ENCODE measurements at regions not wholly inside any gene's neighbourhood (a gene's known extent, or its start where the extent isn't known, plus 50 kb on each side); places are given as distances from the start of the nearest gene placed in this dataset.
"Not testable (repeated sequence)": the region's sequence is repeated elsewhere in the genome, so short reads cannot be mapped to it uniquely, and the experiment has no call there.

DNA sequence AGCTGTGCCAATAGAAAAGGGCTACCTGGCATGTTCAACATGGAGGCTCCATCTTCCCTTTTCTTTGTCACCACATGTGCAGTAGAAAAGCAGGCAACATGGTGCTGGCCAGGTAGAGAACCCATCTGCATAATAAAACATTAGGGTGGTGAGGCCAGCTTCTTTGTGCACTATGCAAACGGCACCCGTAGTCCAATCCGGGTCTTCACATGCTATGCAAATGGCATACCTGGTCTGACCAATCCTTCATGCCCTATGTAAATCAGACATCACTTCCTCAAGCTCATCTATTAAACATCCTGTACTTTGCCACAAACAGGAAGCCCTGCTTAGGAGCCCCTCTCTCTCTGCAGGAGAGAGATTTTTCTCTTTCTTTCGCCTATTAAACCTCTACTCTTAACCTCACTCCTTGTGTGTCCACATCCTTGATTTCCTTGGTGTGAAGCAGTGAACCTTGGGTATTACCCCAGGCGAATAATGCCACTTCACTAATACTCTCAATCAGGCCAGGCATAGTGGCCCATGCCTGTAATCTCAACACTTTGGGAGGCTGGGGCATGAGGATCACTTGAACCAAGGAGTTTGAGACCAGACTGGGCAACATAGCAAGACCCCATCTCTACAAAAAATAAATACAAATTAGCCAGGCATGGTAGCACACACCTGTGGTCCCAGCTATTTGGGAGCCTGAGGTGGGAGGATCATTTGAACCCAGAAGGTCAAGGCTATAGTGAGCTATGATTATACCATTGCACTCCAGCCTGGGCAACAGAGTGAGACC, 111.3 kb upstream of the MRI1 start:
- no peak for DNase-seq

DNA sequence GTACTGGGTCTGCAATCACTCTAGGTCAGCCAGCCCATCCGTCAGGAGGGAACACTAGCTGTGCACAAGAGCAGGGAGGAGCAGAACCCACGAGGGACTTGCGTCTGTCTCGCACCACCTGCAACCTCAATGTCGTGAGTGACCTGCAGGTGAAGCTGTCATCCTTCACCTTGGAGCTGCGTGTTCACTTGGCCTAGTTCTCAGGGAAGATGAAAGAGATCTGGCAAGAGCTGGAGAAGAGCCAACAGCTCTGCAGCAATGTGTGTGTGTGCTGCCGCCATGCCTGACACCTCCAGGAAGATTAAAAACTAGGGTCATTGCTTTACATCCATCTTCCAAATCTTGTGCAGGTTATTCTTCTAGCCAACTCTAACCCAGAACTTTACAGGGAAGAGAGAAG, 117.6 kb upstream of the MRI1 start:
- DNase-seq: no peak

DNA sequence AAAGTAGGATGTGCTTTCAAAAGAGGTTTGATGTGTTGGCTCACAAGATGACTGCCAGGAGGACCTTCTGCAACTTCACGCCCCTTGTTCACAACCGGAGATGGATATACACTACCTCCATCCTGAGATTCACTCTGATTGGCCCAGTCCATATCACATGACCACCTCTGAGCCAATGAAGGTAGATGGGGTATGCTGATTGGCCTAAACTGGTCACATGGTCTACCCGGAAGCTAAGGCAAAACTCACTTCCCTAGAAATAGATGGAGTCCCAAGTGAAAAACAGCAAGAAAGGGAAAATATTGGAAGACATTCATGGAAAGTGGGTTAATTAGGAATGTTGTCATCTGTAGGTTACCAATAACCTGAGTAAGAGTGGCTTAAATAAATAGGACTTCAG, 119.7 kb upstream of the MRI1 start:
- no peak for DNase-seq

DNA sequence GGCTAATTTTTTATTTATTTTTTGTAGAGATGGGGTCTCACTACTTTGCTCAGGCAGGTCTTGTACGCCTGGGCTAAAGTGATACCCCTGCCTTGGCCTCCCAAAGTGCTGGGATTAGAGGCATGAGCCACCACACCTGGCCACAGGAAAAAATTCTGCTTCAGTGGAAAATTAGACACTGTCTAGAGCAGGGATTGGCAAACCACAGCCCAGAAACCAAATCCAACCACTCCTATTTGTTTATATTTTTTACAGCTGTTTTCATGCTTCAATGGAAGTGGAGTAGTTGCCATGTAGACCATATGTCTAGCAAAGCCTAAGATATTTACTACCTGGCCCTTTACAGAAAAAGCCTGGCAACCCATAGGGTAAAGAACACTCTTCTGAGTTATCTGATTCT, 123.7 kb upstream of the MRI1 start:
- no peak for DNase-seq

DNA sequence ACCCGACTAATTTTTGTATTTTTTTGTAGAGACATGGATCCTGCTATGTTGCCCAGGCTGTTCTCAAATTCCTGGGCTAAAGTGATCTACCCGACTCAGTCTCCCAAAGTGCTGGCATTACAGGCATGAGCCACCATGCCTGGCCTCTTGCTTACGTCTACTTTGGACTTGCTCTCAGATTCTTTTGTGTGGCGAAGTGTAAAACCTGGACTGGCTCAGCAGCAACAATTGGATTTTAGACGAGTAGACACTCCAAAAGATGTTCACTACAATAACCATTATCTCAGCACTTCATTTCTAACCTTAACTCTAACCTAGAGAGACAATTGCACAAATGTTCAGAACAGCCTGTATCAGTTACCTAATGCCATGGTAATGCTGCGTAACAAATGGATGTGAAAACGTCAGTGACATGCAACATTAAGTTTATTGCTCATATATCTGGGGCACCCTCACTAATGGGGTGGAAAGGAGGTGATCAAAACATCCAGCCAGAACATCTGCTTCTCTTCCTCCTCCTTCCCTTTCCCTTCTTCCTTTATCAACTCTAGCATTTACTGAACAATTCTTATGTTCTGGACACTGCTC, 124.9 kb upstream of the MRI1 start:
- no peak for DNase-seq

DNA sequence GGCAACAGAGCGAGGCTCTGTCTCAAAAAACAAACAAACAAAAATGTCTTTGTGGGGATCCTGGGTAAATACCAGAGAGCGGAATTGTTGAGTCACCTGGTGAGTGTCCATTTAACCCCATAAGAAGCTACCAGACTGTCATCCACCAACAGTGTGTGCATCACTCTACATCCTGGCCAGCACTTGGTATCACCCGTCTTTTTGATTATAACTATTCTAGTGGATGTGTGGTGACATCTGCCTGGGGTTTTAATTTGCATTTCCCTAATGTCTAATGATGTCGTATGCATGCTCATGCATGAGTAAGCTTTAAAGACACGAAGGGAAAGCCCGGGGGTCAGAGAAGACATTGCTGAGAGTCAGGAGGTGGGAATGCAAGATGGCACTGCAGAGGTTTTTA, 126.7 kb upstream of the MRI1 start:
- no peak for DNase-seq

DNA sequence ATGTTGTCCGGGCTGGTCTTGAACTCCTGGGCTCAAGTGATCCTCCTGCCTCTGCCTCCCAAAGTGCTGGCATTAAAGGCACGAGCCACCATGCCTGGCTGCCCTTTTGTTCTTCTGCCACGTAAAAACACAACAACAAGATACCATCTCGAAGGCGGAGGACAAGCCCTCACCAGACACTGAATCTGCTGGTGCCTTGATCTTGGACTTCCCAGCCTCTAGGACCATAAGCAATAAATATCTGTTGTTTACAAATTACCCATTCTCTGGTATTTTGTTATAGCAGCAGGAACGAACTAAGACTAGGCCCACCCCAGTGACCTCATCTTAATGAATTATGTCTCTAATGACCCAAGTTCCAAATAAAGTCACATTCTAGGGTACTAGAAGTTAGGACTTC, 128.4 kb upstream of the CACNA1A start:
- no peak for DNase-seq

DNA sequence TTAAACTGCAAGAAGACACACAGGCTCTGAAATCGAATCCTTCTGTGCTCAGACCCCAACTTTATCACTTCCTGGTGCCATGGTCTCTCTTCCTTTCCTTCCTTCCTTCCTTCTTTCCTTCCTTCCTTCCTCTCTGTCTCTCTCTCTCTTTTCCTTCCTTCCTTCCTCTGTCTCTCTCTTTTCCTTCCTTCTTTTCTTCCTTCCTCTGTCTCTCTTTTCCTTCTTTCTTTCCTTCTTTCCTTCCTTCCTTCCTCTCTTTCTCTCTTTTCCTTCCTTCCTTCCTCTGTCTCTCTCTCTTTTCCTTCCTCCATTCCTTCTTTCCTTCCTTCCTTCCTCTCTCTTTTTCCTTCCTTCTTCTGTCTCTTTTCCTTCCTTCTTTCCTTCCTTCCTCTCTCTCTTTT, 127.2 kb upstream of the CACNA1A start:
- no peak for DNase-seq

DNA sequence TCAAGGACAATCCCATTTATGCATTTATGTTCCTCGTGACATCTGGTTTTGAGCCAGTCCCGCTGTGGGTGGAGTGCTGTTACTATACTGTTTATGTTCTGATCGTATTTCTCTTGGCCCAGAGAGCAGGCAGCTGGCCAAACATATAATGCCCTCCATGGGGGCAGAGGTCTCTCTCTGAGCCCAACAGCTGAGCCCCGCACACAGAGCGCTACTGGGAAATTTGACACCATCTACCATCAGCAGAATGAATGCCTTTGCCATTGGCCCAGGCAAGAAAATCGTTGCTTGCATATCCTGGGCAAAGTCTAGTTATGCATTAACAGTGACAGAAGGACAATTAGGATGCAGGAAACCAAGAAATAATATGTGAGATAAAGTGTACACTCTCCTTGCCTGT, 126.8 kb upstream of the CACNA1A start:
- no peak for DNase-seq

DNA sequence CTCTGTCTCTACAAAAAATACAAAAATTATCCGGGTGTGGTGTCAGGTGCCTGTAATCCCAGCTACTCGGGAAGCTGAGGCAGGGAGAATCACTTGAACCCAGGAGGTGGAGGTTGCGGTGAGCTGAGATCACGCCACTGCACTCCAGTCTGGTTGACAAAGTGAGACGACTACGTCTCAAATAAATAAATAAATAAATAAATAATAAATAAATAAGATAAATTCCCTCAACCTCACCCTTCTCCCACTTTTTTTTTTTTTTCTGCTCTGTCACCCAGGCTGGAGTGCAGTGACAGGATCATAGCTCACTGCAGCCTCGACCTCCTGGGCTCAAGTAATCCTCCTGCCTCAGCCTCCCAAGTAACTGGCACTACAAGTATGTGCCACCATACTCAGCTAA, 125.9 kb upstream of the CACNA1A start:
- DNase-seq: not testable (repeated sequence)

DNA sequence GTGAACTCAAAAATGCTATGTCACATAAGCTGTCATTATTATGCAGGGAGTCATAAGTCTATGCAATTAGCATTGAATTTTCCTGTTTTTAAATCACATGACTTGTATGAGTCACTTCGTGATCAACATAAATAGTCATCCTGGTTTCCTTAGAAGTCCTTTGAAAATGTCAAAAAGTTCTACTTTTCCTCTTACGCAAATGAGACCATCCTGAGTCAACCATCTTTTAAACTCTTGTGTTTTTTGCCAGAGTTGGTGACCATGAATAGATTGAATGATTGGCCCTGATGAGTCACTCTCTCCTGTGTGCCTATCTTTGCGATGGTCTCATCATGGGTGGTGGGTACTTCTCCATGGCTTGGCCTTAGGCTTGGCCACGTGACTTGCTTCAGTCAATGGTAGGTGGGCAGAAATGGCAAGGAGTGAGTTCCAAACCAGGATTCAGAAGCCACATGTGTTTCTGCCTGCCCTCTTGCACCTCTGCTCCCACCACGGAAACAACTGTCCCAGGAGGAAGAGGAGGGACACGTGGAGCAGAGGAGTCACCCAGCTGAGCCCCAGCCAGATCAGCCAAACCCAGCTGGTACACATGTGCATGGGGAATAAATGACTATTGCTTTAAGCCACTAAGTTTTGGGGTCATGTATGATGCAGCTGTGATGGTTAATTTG, 123.5 kb upstream of the CACNA1A start:
- DNase-seq: no peak

DNA sequence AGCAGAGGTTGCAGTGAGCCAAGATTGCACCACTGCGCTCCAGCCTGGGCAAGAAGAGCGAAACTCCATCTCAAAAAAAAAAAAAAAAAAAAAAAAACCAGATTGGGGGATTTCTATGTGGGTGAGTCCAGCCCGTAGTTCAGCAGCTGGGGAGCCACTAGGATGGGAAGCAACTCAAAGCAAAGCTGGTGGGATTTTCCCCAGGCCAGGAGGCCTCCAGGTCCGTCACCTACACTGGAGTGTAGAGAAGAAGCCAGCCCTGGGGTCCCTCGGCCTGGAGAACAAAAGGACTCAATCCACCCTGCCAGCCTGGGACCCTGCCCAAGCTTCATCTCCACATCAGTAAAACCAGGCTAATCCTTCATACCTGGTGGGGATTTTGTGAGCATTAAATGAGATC, 121.3 kb upstream of the CACNA1A start:
- no peak for DNase-seq

DNA sequence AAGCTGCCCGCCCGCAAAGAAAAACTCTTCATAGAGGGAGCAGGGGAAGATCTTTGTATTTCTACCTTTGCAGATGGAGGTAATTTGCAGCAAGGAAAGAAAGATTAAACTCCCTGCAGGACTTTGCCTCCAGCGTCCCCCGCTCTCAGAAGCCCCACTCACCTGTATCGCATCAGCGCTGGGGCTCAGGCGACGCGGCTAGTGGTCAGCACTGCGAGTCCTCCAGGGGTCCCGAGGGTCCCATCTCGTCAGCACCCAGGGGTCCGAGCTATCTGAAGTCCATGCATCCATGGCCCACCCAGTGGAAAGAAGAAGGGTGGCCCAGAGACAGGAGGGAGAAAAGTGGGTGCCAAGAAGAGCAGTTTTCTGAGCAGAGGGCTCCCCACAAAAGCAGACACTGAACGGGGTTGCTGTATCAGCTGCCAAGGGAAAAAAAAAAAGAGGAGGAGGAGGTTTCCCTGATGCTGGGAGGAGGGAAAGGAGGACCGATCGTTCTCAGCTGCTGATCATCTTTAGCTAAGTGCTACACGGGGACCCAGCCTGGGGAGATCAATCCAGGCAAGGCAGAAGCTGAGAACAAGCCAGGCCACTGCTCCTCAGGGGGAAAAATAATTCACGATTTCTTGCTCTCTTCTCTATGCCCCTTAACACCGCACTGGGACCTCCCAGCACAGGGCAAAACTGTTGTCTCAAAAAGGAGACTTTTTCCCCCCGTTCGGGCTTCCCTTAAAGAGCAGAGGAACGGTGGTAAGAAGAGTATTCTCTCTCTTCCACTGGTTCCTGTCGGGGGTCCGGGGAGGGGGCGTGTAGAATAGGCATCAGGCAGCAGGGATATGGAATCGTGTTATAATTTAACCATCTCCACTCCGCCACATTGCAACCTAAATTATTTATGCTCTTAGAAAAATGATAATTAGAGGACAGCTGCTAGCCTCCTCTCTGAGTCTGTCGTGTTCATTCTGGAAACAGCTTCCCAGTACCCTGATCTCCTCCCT, 117.7 kb upstream of the CACNA1A start:
- no peak for DNase-seq

DNA sequence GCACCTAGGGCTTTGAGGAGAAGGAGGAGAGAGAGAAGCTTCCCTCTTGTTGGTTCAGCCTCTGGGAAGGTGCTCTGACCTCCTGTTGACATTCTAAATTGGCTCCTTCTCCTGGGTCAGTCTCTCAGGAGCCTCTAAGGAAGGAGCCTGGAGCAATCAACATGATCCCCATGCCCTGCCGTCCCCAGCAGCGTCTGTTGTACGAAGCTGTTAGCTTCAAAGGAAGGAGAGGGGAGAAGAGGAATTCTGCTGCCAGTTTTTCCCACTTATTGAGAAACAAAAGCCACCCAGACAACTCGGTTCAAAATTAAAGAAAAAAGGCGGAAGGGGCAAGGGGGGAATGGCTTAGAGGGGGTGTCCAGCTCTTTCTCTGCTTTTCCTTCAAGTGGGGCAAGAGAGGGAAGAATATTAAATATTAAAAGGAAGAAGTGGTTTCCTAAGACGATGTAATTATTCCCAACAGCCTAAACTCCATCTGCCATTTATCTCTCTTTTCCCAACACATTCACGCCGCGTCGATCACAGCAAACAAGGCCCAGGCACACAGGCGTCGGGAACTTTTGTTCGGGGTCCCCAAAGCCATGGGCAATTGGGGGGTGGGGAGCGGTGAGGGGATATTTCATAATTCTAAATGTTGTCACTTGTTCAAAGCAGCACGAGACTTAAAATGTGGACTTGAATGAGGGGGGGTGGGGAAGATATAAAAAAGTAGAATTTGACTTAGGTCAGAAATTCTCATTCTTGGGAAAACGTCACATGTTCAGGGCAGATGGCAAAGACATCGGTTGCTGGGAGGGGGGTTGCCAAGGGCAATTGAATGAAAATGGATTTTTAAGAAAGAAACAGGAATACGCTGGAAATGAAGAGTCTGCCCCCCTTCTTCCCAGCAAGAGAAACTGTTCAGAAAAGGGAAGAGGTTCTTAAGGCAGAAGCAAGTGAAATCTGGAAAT, 116.8 kb upstream of the CACNA1A start:
- no peak for DNase-seq

DNA sequence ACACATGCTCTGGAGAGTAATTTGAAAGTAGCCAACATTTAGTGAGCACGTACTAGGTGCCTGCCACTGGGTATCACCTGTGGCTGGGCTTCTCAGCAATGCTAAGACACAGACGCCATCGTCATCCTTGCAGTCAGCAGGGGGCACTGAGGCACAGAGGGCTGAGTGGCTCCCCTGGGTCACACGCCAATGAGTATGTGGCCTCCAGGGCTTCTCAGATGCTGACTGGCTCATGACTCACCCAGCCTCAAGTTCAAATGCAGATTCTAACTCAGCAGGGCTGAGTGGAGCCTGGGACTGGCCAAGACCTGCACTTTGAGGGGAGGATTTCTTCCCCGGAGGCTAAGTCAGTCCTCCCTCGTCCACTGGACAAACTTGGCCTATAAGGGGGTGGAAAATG, 115.1 kb upstream of the CACNA1A start:
- peak; percentile 54 for DNase-seq

DNA sequence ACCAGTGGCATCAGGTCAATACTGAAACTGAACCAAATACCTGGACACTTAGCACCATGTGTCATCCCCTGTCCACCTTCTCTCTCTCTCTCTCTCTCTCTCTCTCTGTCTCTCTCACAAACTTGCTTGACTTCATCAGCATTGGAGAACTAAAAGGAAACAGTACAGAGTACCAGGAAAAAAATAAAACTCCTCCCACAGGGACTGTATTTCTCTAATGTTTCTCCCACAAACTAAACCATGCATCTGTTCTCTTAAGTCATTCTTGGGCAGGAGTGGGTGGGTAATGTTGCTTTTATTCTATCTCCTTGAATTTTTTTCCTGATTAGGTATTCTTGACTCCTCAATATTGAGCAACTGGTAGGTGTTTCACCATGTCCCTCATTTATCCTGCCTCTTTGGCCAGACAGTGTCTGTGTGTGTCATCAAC, 112.9 kb upstream of the CACNA1A start:
- no peak for DNase-seq

DNA sequence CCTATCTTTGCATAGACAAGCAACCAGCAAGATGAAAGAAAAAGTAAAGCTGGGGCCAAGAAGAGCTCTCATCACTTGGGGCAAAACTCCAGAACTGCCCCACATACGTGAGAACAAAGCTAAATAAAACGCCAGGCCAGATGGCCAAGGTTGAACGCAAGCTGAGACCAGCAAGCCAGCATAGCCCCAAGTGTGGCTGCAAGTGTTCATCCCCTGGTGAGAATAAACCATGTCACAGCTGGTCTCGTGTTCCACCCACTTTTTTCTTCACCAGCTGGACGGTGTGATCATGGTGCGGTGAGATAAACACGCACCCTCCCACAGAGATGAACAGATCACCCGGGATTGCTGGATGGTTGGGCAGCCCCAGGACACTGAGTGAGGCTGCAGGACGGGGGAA, 109.6 kb upstream of the CACNA1A start:
- DNase-seq: no peak

DNA sequence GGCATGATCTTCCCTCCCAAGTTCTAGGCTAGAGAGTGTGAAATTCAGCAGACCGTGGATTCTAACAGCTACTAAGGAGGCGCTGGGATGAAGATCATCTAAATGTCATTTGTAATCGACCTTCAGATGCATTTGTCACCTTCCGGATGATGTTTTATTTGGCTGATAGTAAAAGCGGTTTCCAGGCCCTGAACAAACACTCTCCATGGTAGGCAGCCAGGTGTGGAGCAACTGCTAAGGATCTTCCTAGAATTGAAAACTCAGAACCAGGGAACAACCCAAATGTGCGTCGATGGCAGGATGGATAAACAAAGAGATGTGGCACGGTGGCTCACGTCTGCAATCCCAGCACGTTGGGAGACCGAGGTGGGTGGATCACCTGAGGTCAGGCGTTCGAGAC, 107.2 kb upstream of the CACNA1A start:
- no peak for DNase-seq

DNA sequence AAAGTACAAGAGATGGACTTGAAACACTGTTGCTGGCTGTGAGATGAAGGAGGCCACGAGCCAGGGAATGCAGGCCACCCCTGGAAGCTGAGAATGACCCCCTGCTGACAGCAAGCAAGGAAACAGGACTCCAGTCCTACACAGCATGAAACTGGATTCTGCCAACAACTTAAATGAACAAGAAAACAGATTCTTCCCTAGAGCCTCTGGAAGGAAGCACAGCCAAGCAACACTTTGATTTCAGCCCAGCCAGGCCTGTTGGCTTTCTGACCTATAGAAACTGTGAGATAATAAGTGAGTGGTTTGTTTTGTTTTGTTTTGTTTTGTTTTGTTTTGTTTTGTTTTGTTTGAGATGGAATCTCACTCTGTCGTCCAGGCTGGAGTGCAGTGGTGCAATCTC, 105.3 kb upstream of the CACNA1A start:
- DNase-seq: no peak

DNA sequence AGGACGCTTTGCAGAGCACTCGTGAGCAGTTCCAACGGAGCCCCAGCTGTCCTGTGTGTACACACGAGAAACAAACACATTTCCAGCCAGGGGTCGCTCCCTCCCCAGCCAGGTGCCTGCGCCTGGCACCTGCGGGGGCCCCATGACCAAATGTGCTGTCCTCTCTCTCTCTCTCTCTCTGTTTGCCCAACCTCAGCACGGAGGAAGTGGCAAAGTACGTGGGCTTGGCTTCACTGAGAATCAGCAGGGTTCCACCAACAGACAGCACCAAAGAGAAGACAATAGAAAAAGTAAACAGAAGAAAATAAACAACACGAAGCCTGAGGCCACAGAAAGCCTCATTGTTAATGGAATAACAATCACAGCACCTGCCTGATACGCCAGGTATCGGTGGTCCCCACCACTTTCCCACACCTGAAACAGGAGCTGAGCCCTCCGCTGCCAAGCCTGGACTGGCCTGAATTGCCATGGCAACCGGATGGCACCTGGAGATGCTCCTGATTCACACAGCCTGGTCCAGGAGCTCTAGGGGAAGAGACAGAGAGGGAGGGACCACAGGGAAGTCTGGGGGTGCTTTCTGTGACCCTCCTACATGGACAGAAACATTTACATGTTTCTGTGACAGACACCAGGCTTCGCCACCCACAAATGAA, 103.9 kb upstream of the CACNA1A start:
- no peak for DNase-seq

DNA sequence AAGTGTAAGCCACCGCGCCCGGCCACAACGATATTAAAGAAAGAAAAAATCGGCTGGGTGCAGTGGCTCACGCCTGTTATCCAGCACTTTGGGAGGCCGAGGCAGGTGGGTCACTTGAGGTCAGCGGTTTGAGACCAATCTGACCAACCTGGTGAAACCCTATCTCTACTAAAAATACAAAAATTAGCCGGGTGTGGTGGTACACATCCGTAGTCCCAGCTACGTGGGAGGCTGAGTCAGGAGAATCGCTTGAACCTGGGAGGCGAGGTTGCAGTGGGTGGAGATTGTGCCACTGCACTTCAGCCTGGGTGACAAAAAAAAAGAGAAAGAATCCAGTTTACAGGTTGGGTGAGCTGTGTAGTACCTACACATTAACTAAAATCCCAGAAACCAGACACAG, 99.9 kb upstream of the CACNA1A start:
- DNase-seq: no peak
